Astrocyte (in vitro differentiated cells and primary cell): ENCODE measurements at regions not wholly inside any gene's neighbourhood (a gene's known extent, or its start where the extent isn't known, plus 50 kb on each side); places are given as distances from the start of the nearest gene placed in this dataset.

Experiments
- CTCF ChIP-seq: IDR thresholded peaks from 2 replicates; pipeline ENCODE4 v1.5.1; 2011; ENCODE audit warnings: low read depth, mild to moderate bottlenecking, inconsistent platforms, low read length, moderate library complexity; ENCODE audit not compliant: insufficient read depth
- EZH2 ChIP-seq: IDR thresholded peaks from 2 replicates; pipeline ENCODE4 v1.6.1; 2012; ENCODE audit warnings: mild to moderate bottlenecking, low read length, inconsistent platforms; ENCODE audit not compliant: insufficient read depth

- TF ChIP-seq CTCF: no peak
- TF ChIP-seq EZH2: no peak
Measured at GRCh38 chr6:158894193-158894592, 75.0 kb upstream of the EZR start.
